ENCODE measurements at regions not wholly inside any gene's neighbourhood (a gene's known extent, or its start where the extent isn't known, plus 50 kb on each side); places are given as distances from the start of the nearest gene placed in this dataset.

- TF ChIP-seq YY1 (IDR thresholded peaks at IDR 0.05; ENCODE audit: insufficient read depth, insufficient read length) (no peak), ZNF274 (IDR thresholded peaks at IDR 0.05; ENCODE audit: low read depth, low read length) (no peak), SUZ12 (IDR thresholded peaks at IDR 0.05; ENCODE audit: extremely low read depth, insufficient read depth, insufficient read length) (no peak)
These were observed 103.8 kb downstream of the CEBPB start for GRCh38 chr20:50294164-50295088.

Measured in NT2/D1 (cell line).